HTR-8/SVneo (cell line): ENCODE measurements at regions not wholly inside any gene's neighbourhood (a gene's known extent, or its start where the extent isn't known, plus 50 kb on each side); places are given as distances from the start of the nearest gene placed in this dataset.
A peak's percentile ranks its signal among the peaks of the same experiment; 100 is the strongest.

Experiments used
- DNase-seq: peaks from one replicate; pipeline ENCODE4 v3.0.0; 2011; ENCODE audit warnings: low spot score, mixed read lengths; ENCODE audit not compliant: insufficient read length
- FAIRE-seq: peaks from 2 replicates; lab custom pipeline; 2011; peaks lifted over from hg19 to GRCh38; lab: Jason Lieb, UNC

DNA sequence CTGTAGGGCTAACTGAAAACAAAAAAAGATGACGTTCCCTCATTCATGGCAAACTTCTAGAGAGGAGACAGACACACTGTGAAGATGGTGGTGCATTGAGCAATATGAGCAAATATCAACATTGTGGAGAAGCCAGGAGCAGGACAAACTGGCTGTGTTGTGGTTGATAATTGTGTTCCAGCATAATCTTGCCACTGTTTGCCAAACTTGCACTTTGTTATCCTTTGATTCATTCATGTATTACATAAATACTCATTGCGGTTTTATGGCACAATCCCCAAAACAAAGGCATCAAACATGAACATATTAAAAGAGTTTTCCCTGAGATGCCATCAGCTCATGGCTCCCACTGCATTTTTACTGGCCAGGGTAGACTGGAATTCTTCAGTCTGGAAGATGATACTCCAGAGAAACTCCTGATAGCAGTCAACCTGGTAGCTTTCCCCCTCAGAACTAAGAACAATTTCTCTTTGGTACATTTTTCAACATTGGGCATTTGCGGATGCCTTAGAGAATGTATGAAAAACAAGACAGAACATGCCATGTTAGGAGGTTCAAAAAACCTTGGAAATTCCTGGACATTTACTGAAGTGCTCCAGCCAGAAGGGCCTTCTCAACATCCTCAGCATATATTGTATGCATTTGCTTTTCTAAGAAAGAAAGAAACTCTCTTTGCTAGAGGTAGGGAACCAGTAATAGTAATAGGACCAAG, 487.4 kb upstream of the CELF4 start:
- DNase-seq: no peak
- no peak for FAIRE-seq

DNA sequence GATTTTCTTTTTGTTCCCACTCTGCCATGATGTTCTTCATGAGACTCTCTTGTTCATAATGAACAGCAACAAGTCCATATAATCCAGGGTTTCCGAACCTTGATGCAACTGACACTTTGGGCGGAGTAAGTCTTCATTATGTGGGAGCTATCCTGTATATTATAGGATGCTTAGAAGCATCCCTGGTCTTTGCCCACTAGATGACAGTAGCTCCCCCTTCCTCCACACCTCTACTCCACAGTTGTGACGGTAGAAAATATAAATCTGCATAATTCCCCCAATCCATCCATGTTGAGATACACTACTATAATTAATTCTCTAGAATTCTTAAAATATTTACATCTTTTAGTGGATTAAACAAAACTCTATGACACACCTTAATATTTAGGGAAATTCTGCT, 482.2 kb upstream of the CELF4 start:
- no peak for FAIRE-seq
- no peak for DNase-seq

DNA sequence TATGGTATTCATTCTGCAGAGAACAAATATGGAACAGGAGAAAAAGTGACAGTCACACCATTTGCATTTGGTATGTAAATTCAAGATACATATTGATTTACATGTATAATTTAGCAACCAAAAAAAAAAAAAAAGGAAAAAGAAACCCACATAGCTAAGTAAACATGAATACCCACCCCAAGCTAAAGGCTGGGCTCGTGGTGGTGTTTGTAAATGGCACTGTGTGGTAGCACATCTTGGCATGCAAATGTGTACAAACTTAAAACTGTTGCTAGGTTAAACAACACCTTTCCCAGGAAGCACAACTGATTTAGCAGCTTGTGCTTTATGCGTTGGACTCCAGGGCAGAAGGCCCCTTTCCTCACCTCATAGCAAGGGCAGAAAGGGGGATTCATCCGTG, 481.1 kb upstream of the CELF4 start:
- no peak for FAIRE-seq
- DNase-seq: no peak

DNA sequence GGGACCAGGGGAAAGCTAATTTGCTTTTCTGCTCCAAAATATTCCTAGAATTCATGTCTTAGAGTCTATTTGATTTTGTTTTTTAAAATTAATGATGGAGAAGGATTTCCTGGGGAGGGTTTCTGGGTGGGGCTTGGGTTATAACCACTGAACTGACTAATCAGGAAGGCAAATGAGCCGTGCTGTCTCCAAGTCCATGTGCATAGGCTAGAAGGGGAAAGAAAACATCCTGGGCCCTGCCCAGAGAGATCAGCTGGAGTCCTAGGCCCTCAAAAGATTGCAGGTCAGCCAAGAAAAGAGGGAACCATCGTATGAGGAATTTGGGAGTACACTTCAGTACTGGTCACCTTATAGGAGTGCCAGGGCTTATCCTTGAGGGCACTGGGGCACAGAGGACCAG, 480.2 kb upstream of the CELF4 start:
- no peak for DNase-seq

GRCh38 chr18:38042211-38042890, 476.8 kb upstream of the CELF4 start:
- DNase-seq: no peak
- no peak for FAIRE-seq

More for the DNA sequence above, 480.2 kb upstream of the CELF4 start:
- FAIRE-seq: no peak

DNA sequence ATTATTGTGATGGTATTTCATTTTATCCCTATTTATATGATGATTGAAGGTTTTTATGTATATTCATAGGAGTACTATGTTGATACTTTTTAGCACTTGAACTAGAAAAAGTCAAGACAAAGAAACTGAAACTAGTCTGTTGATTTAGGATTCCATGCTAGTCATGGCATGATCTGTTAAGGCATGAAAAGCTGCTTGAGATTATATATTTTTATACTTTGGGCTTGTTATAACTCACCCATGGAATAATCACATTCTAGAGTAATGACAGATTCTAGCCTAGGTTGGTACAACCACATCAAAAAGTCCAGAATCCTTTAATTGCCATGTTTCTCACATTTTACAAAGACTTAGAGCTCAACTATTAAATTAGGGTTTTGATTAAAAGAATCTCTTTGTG, 472.6 kb upstream of the CELF4 start:
- no peak for FAIRE-seq
- no peak for DNase-seq

DNA sequence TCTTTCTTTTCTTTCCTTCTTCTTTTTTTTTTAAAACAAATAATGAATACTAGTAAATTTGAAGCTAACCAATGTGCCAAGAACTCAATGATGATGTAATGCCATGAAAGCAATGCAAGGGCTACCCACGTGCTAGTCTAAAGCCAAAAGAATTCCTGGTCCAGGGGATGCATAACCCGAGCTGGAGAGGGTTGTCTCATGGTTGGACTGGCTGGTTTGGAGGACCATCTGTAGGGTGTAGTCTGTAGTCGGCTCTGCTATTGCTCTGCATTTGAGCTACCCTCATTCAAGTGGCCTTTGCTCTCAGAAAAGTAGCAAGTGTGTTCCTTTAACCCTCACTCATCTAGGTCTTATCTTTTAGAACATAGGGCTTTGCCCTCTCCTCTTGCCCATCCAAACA, 469.6 kb upstream of the CELF4 start:
- DNase-seq: no peak
- no peak for FAIRE-seq

- DNase-seq: no peak
- no peak for FAIRE-seq
These were observed 467.7 kb upstream of the CELF4 start for GRCh38 chr18:38033282-38033681.

DNA sequence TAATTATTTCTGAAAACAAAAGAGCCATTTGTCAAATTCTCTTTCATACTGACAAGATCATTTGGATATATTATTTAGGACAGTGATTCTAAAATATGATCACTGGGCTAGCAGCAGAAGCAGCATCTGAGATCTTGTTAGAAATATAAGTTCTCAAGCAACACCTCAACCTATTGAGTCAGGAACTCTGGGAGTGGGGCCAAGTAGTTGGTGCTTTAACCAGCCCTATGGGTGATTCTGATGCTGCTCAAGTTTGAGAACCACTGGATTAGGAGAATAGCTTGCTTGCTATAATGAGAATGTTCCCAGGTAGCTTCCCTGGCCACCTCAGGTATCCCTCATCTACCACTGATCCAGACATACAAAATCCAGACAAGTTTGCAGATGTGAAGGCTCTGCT, 466.9 kb upstream of the CELF4 start:
- DNase-seq (no peak), FAIRE-seq (no peak)

DNA sequence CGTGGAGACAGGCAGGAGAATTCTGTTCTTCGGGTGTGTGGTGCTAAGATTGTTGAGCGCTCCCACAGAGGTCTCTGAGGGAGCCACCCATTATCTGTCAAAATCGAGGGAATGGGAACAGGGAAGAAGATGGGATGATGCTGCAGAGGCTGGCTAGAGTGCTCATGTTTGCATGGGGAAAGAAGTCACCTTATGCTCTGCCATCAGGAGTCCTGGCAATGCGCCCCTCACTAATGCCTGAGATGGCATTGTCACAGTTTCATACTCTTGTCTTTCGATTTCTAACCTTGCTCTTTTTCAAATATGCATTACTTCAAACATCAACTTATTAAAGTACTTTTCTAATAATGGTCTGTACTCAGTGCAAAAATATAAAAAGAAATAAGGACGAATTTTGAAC, 463.3 kb upstream of the CELF4 start:
- DNase-seq (no peak), FAIRE-seq (no peak)

GRCh38 chr18:38025433-38026038, 459.9 kb upstream of the CELF4 start:
- FAIRE-seq (no peak), DNase-seq (peak; percentile 30)

- DNase-seq (no peak), FAIRE-seq (no peak)
These were observed 458.3 kb upstream of the CELF4 start for GRCh38 chr18:38023871-38024270.

- DNase-seq (no peak), FAIRE-seq (no peak)
These were observed 456.6 kb upstream of the CELF4 start for GRCh38 chr18:38022234-38022633.

- DNase-seq (no peak), FAIRE-seq (no peak)
These were observed 453.7 kb upstream of the CELF4 start for GRCh38 chr18:38019292-38019691.

- no peak for DNase-seq
- no peak for FAIRE-seq
These were observed 445.6 kb upstream of the CELF4 start for GRCh38 chr18:38010971-38011857.

DNA sequence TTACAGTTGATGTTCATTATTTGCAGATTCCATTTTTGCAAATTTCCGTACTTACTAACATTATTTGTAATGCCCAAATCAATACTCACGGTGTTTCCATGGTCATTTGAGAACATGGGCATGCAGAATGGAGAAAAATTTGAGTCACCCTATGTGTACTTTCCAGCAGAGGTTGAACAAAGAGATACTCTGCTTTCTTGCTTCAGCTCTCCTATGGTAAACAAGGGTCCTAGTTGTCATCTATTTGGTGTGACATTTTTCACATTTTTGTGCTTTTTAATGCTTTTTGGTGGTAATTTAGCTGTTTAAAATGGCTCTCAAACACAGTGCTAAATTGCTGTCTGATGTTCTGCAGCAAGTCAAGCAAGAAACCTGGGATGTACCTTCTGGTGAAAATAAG, 444.4 kb upstream of the CELF4 start:
- FAIRE-seq: no peak
- no peak for DNase-seq

GRCh38 chr18:38009320-38009719, 443.7 kb upstream of the CELF4 start:
- no peak for DNase-seq
- no peak for FAIRE-seq

DNA sequence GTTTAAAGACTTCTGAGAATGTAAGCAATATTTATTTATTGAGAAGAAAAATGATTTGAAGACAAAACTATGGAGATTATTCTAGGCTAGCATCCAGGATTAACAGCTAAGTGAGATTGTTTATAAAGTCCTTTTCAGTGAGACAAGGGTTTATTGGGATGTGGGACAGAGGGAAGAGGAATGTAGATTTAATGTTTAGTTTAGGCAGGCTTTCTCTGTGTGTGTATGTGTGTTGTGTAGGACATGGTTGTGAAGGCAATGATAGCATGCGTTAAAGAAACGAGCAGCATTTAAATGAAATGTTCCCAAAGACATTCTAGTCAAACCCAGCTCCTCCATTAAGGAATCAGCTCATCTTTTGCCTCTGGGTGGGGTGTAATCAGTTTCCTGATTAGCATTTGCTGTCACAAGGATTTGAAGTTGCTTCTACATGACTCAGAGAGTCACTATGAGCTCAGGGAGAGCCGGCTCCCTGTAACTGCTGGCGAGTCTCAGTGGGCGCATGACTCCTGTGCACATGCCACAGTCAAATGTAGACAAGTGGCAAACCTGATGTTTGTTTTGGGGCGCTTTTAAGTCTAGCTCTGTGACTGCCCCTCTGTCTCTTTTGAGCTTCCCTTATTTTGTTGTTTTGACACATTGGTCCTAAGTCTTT, 442.2 kb upstream of the CELF4 start:
- DNase-seq (no peak), FAIRE-seq (no peak)

- FAIRE-seq (no peak), DNase-seq (no peak)
These were observed 441.4 kb upstream of the CELF4 start for GRCh38 chr18:38007026-38007425.

- FAIRE-seq: no peak
- no peak for DNase-seq
These were observed 440.9 kb upstream of the CELF4 start for GRCh38 chr18:38006541-38006940.
